ENCODE measurements at regions not wholly inside any gene's neighbourhood (a gene's known extent, or its start where the extent isn't known, plus 50 kb on each side); places are given as distances from the start of the nearest gene placed in this dataset.

GRCh38 chr1:242826701-242827336 lies 302.3 kb upstream of the PLD5 start:
- no peak overlapping the region for H2BK5ac ChIP-seq (ENCODE audit: low read depth, low read length, poor library complexity)
- no peak overlapping the region for H3K14ac ChIP-seq (ENCODE audit: low read length)
- no peak overlapping the region for H4K91ac ChIP-seq (ENCODE audit: low read depth, low read length)
- no peak overlapping the region for H3K4me3 ChIP-seq (ENCODE audit: low read depth, low read length)
- peaks cover 6% of the 10 kb centered on the region for H3K79me1 ChIP-seq (ENCODE audit: low read length)
- no peak for DNase-seq
- H2BK120ac ChIP-seq (ENCODE audit: insufficient read depth, low read length, poor library complexity), result peak overlapping the region; percentile 54
- H3K9ac ChIP-seq (ENCODE audit: low read length), result no peak overlapping the region
- no peaks in the 10 kb centered on the region for H3K27me3 ChIP-seq (ENCODE audit: insufficient read depth, low read length)
- WGBS (ENCODE audit: extremely low coverage, insufficient coverage, insufficient read length), result no CpG with 5 or more reads among the region's 6 CpGs
- no peak overlapping the region for H2AK5ac ChIP-seq (ENCODE audit: low read length)
- H3K9me3 ChIP-seq (ENCODE audit: insufficient read depth, low read depth, low read length), result no peaks in the 10 kb centered on the region
- H3K4me1 ChIP-seq (ENCODE audit: control insufficient read depth in 1 of 2, insufficient read depth in 2 of 2, low read length in 2 of 2), result peaks cover 2 to 12% of the 10 kb centered on the region in 2 experiments
- H4K8ac ChIP-seq (ENCODE audit: low read depth, low read length), result no peak overlapping the region
- H3K4me2 ChIP-seq (ENCODE audit: low read length), result no peak overlapping the region
- no peaks in the 10 kb centered on the region for H3K36me3 ChIP-seq (ENCODE audit: control insufficient read depth in 1 of 2, insufficient read depth in 2 of 2, low read length in 2 of 2)
- no peak overlapping the region for H2AFZ ChIP-seq (ENCODE audit: insufficient read depth, low read length, poor library complexity)
- H3K79me2 ChIP-seq (ENCODE audit: control insufficient read depth, insufficient read depth, low read length, poor library complexity), result no peaks in the 10 kb centered on the region
- peak overlapping the region; percentile 31 for H2BK12ac ChIP-seq (ENCODE audit: low read length)
- H3K23ac ChIP-seq (ENCODE audit: low read length), result no peak overlapping the region
- no peak overlapping the region for H3K18ac ChIP-seq (ENCODE audit: low read length)
- H3K27ac ChIP-seq (ENCODE audit: low read depth, low read length), result no peak overlapping the region
- no peak overlapping the region for H3K4ac ChIP-seq (ENCODE audit: low read depth, low read length)
- H4K12ac ChIP-seq (ENCODE audit: low read depth, low read length), result no peak overlapping the region

GRCh38 chr1:242824435-242824834 lies 299.9 kb upstream of the PLD5 start:
- H3K18ac ChIP-seq (ENCODE audit: low read length), result no peak overlapping the region
- H2BK120ac ChIP-seq (ENCODE audit: insufficient read depth, low read length, poor library complexity), result no peak overlapping the region
- DNase-seq, result peak; percentile 89 to 96
- no peak overlapping the region for H3K14ac ChIP-seq (ENCODE audit: low read length)
- no peak overlapping the region for H3K4me3 ChIP-seq (ENCODE audit: low read depth, low read length)
- H2AK5ac ChIP-seq (ENCODE audit: low read length), result no peak overlapping the region
- H2BK5ac ChIP-seq (ENCODE audit: low read depth, low read length, poor library complexity), result no peak overlapping the region
- H3K27ac ChIP-seq (ENCODE audit: low read depth, low read length), result peak overlapping the region; percentile 65
- no peaks in the 10 kb centered on the region for H3K9me3 ChIP-seq (ENCODE audit: insufficient read depth, low read depth, low read length)
- H4K8ac ChIP-seq (ENCODE audit: low read depth, low read length), result no peak overlapping the region
- H3K79me1 ChIP-seq (ENCODE audit: low read length), result peaks cover 6% of the 10 kb centered on the region
- H3K23ac ChIP-seq (ENCODE audit: low read length), result no peak overlapping the region
- no peak overlapping the region for H3K4ac ChIP-seq (ENCODE audit: low read depth, low read length)
- peaks cover 2 to 12% of the 10 kb centered on the region in 2 experiments for H3K4me1 ChIP-seq (ENCODE audit: control insufficient read depth in 1 of 2, insufficient read depth in 2 of 2, low read length in 2 of 2)
- WGBS (ENCODE audit: extremely low coverage, insufficient coverage, insufficient read length), result no CpG with 5 or more reads among the region's 4 CpGs
- H4K91ac ChIP-seq (ENCODE audit: low read depth, low read length), result no peak overlapping the region
- H4K12ac ChIP-seq (ENCODE audit: low read depth, low read length), result no peak overlapping the region
- no peaks in the 10 kb centered on the region for H3K36me3 ChIP-seq (ENCODE audit: control insufficient read depth in 1 of 2, insufficient read depth in 2 of 2, low read length in 2 of 2)
- H2AFZ ChIP-seq (ENCODE audit: insufficient read depth, low read length, poor library complexity), result no peak overlapping the region
- H3K9ac ChIP-seq (ENCODE audit: low read length), result no peak overlapping the region
- no peaks in the 10 kb centered on the region for H3K79me2 ChIP-seq (ENCODE audit: control insufficient read depth, insufficient read depth, low read length, poor library complexity)
- no peak overlapping the region for H2BK12ac ChIP-seq (ENCODE audit: low read length)
- H3K4me2 ChIP-seq (ENCODE audit: low read length), result no peak overlapping the region
- no peaks in the 10 kb centered on the region for H3K27me3 ChIP-seq (ENCODE audit: insufficient read depth, low read length)

GRCh38 chr1:242813490-242814091 lies 289.1 kb upstream of the PLD5 start:
- Histone ChIP-seq H4K8ac (ENCODE audit: low read depth, low read length) (no peak overlapping the region), H3K27me3 (ENCODE audit: insufficient read depth, low read length) (no peaks in the 10 kb centered on the region), H3K9ac (ENCODE audit: low read length) (no peak overlapping the region), H3K18ac (ENCODE audit: low read length) (no peak overlapping the region), H3K27ac (ENCODE audit: low read depth, low read length) (no peak overlapping the region), H3K23ac (ENCODE audit: low read length) (no peak overlapping the region), H3K79me2 (ENCODE audit: control insufficient read depth, insufficient read depth, low read length, poor library complexity) (no peaks in the 10 kb centered on the region), H2BK12ac (ENCODE audit: low read length) (no peak overlapping the region), H3K79me1 (ENCODE audit: low read length) (no peaks in the 10 kb centered on the region), H3K4me1 (ENCODE audit: control insufficient read depth in 1 of 2, insufficient read depth in 2 of 2, low read length in 2 of 2) (no peaks in the 10 kb centered on the region), H4K12ac (ENCODE audit: low read depth, low read length) (no peak overlapping the region), H4K91ac (ENCODE audit: low read depth, low read length) (no peak overlapping the region), H3K4me3 (ENCODE audit: low read depth, low read length) (no peak overlapping the region), H3K4me2 (ENCODE audit: low read length) (no peak overlapping the region), H3K36me3 (ENCODE audit: control insufficient read depth in 1 of 2, insufficient read depth in 2 of 2, low read length in 2 of 2) (no peaks in the 10 kb centered on the region), H3K14ac (ENCODE audit: low read length) (no peak overlapping the region), H2BK120ac (ENCODE audit: insufficient read depth, low read length, poor library complexity) (no peak overlapping the region), H3K9me3 (ENCODE audit: insufficient read depth, low read depth, low read length) (no peaks in the 10 kb centered on the region), H2BK5ac (ENCODE audit: low read depth, low read length, poor library complexity) (no peak overlapping the region), H3K4ac (ENCODE audit: low read depth, low read length) (no peak overlapping the region), H2AFZ (ENCODE audit: insufficient read depth, low read length, poor library complexity) (no peak overlapping the region), H2AK5ac (ENCODE audit: low read length) (no peak overlapping the region)
- WGBS (ENCODE audit: extremely low coverage, insufficient coverage, insufficient read length), result no CpG with 5 or more reads among the region's 5 CpGs
- DNase-seq, result no peak

GRCh38 chr1:242811092-242811840 lies 286.8 kb upstream of the PLD5 start:
- no peak overlapping the region for H2AK5ac ChIP-seq (ENCODE audit: low read length)
- no peak overlapping the region for H3K14ac ChIP-seq (ENCODE audit: low read length)
- no peak overlapping the region for H3K23ac ChIP-seq (ENCODE audit: low read length)
- H2AFZ ChIP-seq (ENCODE audit: insufficient read depth, low read length, poor library complexity), result no peak overlapping the region
- no peak overlapping the region for H3K27ac ChIP-seq (ENCODE audit: low read depth, low read length)
- H3K4me1 ChIP-seq (ENCODE audit: control insufficient read depth in 1 of 2, insufficient read depth in 2 of 2, low read length in 2 of 2), result no peaks in the 10 kb centered on the region
- no peak for DNase-seq
- no peak overlapping the region for H4K12ac ChIP-seq (ENCODE audit: low read depth, low read length)
- no peak overlapping the region for H4K8ac ChIP-seq (ENCODE audit: low read depth, low read length)
- H3K4me3 ChIP-seq (ENCODE audit: low read depth, low read length), result no peak overlapping the region
- no peaks in the 10 kb centered on the region for H3K79me1 ChIP-seq (ENCODE audit: low read length)
- no peaks in the 10 kb centered on the region for H3K36me3 ChIP-seq (ENCODE audit: control insufficient read depth in 1 of 2, insufficient read depth in 2 of 2, low read length in 2 of 2)
- no peak overlapping the region for H4K91ac ChIP-seq (ENCODE audit: low read depth, low read length)
- no peak overlapping the region for H3K9ac ChIP-seq (ENCODE audit: low read length)
- WGBS (ENCODE audit: extremely low coverage, insufficient coverage, insufficient read length), result no CpG with 5 or more reads among the region's 5 CpGs
- H3K4ac ChIP-seq (ENCODE audit: low read depth, low read length), result no peak overlapping the region
- H3K9me3 ChIP-seq (ENCODE audit: insufficient read depth, low read depth, low read length), result no peaks in the 10 kb centered on the region
- no peak overlapping the region for H2BK5ac ChIP-seq (ENCODE audit: low read depth, low read length, poor library complexity)
- no peaks in the 10 kb centered on the region for H3K79me2 ChIP-seq (ENCODE audit: control insufficient read depth, insufficient read depth, low read length, poor library complexity)
- H3K18ac ChIP-seq (ENCODE audit: low read length), result no peak overlapping the region
- no peak overlapping the region for H2BK120ac ChIP-seq (ENCODE audit: insufficient read depth, low read length, poor library complexity)
- no peak overlapping the region for H3K4me2 ChIP-seq (ENCODE audit: low read length)
- H2BK12ac ChIP-seq (ENCODE audit: low read length), result no peak overlapping the region
- H3K27me3 ChIP-seq (ENCODE audit: insufficient read depth, low read length), result no peaks in the 10 kb centered on the region

All from trophoblast cell (in vitro differentiated cells and primary cell).